ENCODE measurements at regions not wholly inside any gene's neighbourhood (a gene's known extent, or its start where the extent isn't known, plus 50 kb on each side); places are given as distances from the start of the nearest gene placed in this dataset.

DNA sequence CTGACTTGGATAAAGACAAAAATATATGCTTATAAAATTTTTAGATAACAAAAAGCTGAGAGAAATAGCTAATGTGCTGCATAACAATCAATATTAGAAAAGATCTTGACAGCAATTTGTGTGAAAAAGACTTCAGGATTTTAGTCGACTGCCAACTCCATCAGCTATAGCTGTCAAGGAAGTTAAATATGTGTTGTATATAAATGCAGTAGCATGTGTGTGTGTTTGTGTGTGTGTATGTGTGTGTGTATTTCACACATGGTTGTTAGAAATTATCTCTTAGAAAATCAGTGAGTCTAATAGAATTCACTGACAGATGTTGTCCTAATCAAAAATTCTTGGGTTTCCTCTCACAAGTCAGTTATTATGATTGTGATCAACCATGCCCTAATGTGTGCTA is 171.2 kb downstream of the CASP12 start:
- Histone ChIP-seq H3K27me3 (no peaks in the 10 kb centered on the region), H3K36me3 (no peaks in the 10 kb centered on the region), H3K4me3 (no peak overlapping the region), H3K9me3 (no peaks in the 10 kb centered on the region), H3K27ac (no peak overlapping the region), H3K4me1 (peaks cover 0 to 6% (median 0%) of the 10 kb centered on the region in 4 donors)
- WGBS, 2 donors, result 78 to 82% methylated on average over 1 of the region's 1 CpG
- ATAC-seq (ENCODE audit: low FRiP score in 2 of 2) (no peak), DNase-seq (no peak)
- TF ChIP-seq POLR2AphosphoS5 (IDR thresholded peaks at IDR 0.05) (no peak), EP300 (IDR thresholded peaks at IDR 0.05) (no peak), POLR2A (IDR thresholded peaks at IDR 0.05) (no peak)
- TF ChIP-seq, protein P1, sequence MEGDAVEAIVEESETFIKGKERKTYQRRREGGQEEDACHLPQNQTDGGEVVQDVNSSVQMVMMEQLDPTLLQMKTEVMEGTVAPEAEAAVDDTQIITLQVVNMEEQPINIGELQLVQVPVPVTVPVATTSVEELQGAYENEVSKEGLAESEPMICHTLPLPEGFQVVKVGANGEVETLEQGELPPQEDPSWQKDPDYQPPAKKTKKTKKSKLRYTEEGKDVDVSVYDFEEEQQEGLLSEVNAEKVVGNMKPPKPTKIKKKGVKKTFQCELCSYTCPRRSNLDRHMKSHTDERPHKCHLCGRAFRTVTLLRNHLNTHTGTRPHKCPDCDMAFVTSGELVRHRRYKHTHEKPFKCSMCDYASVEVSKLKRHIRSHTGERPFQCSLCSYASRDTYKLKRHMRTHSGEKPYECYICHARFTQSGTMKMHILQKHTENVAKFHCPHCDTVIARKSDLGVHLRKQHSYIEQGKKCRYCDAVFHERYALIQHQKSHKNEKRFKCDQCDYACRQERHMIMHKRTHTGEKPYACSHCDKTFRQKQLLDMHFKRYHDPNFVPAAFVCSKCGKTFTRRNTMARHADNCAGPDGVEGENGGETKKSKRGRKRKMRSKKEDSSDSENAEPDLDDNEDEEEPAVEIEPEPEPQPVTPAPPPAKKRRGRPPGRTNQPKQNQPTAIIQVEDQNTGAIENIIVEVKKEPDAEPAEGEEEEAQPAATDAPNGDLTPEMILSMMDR (IDR thresholded peaks at IDR 0.05), result no peak

DNA sequence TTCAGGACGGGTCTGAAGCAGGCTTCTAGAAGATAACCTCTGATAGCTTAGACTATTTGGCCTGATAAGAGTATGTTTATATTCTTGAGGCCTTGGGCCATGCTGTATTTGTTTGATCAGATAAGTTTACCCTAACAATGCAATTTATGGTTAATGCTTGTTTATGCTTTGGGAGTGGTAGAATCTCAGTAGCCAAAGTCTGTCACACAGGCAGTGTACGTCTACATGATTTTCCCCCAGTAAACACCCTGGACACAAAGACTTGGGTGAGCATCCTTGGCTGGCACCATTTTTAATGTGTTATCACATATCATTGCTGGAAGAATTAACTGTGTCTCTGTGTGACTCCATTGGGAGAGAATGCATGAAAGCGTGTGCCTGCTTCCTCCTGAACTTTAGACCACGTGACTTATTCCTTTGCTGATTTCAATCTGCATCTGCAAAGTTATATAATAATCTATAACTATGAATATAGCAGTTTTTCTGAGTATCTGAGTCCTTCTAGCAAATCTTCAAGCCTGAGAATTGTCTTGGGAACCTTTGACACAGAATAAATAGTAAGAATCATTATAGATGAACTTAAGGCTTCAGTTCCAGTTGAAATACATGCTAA is 172.4 kb downstream of the CASP12 start:
- ATAC-seq (ENCODE audit: low FRiP score in 2 of 2) (no peak), DNase-seq (no peak)
- no peaks in the 10 kb centered on the region for H3K36me3 ChIP-seq
- no peaks in the 10 kb centered on the region for H3K9me3 ChIP-seq
- peaks cover 0 to 6% (median 0%) of the 10 kb centered on the region in 4 donors for H3K4me1 ChIP-seq
- no peaks in the 10 kb centered on the region for H3K27me3 ChIP-seq
- no peak overlapping the region for H3K27ac ChIP-seq
- 56 to 63% methylated on average over 4 of the region's 4 CpGs for WGBS, 2 donors
- H3K4me3 ChIP-seq, result no peak overlapping the region
- no peak for TF ChIP-seq EP300 (IDR thresholded peaks at IDR 0.05)
- TF ChIP-seq, protein P1 (IDR thresholded peaks at IDR 0.05), result no peak
- no peak for TF ChIP-seq POLR2A (IDR thresholded peaks at IDR 0.05)

DNA sequence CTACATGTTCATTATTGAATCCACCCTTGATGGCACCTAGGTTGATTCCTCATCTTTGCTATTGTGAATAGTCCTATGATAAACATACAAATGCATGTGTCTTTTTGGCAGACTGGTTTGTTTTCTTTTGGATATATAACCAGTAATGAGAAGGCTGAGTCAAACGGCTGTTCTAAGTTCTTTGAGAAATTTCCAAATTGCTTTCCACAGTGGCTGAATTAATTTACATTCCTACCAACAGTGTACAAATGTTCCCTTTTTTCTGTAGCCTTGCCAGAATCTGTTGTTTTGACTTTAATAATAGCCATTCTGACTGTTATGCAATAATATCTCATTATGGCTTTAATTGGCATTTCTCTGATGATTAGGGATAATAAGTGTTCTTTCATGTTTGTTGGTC is 184.9 kb downstream of the CASP12 start:
- H3K4me3 ChIP-seq, result no peak overlapping the region
- TF ChIP-seq POLR2AphosphoS5 (IDR thresholded peaks at IDR 0.05) (no peak), EP300 (IDR thresholded peaks at IDR 0.05) (no peak), POLR2A (IDR thresholded peaks at IDR 0.05) (no peak)
- TF ChIP-seq, protein P1 (IDR thresholded peaks at IDR 0.05), result no peak
- no peaks in the 10 kb centered on the region for H3K9me3 ChIP-seq
- WGBS, 2 donors, result 48 to 58% methylated on average over 1 of the region's 1 CpG
- DNase-seq (no peak), ATAC-seq (ENCODE audit: low FRiP score in 2 of 2) (no peak)
- H3K27ac ChIP-seq, result no peak overlapping the region
- no peaks in the 10 kb centered on the region for H3K27me3 ChIP-seq
- H3K36me3 ChIP-seq, result no peaks in the 10 kb centered on the region
- H3K4me1 ChIP-seq, result no peaks in the 10 kb centered on the region

DNA sequence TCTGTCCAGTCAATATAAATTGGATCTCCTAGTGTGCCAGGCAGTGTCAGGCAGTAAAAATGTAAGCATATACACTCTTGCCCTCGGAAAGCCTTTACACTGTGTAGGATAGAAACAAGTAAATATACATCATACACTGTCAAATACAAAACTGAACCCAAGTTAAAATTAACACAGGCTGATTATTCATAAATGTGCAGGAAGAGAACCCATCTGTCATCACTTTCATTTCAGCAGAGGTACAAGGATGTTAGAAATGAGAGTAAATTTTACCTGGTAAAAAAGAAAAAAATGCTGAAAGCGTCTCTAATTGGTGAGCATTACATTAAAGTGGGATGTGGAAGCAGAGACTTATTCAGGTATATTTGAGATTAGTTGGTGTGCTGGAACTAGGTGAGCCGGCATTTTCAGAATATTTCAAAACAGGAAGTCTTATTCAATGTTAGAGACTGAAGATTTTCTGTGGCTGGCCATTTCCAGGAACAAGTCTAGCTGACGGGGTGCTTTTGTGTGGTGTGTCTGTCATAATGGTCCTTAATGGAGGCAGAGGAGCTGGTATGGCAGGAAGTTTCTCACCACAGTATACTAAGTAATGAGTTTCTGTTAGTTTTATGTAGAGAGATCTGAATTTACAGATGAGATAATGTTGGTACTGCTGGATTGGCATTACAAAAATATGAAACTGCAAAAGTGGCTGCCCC is 192.6 kb downstream of the CASP12 start:
- Histone ChIP-seq H3K4me1 (peaks cover 18 to 28% (median 25%) of the 10 kb centered on the region in 4 donors), H3K4me3 (peak overlapping the region in 1 of 4 donors; percentile 15), H3K36me3 (no peaks in the 10 kb centered on the region), H3K9me3 (no peaks in the 10 kb centered on the region), H3K27ac (peak overlapping the region; percentile 58 to 73 (median 61)), H3K27me3 (no peaks in the 10 kb centered on the region)
- TF ChIP-seq POLR2A (IDR thresholded peaks at IDR 0.05), result no peak
- TF ChIP-seq EP300 (IDR thresholded peaks at IDR 0.05), result no peak
- no peak for TF ChIP-seq POLR2AphosphoS5 (IDR thresholded peaks at IDR 0.05)
- TF ChIP-seq, protein P1 (IDR thresholded peaks at IDR 0.05), result no peak
- ATAC-seq (ENCODE audit: low FRiP score in 2 of 2) (peak; percentile 86 to 92), DNase-seq (peak in 1 of 2 donors; percentile 62)
- WGBS, 2 donors, result 22% methylated on average over 4 of the region's 4 CpGs

Data from upper lobe of left lung (tissue), 6 donors.